IMR-90 (cell line): ENCODE measurements at regions not wholly inside any gene's neighbourhood (a gene's known extent, or its start where the extent isn't known, plus 50 kb on each side); places are given as distances from the start of the nearest gene placed in this dataset.

Source experiments
- ATAC-seq: fragments of 200-7000 bp; cut with Tn5 transposase; 2 replicates; pipeline ENCODE4 v1.9.1; 2020; ENCODE audit warnings: low read depth, mild to moderate bottlenecking, moderate library complexity
- BruUV-seq: library from RNA; stranded (reverse); fragments of 400-500 nt; replicated peaks from 2 replicates; lab custom pipeline; 2021; lab: Mats Ljungman, UMichigan
- CTCF ChIA-PET: fragments of 300-600 bp; formaldehyde crosslinking; extraction: SDS; loops from one replicate; lab custom pipeline; 2021; ENCODE audit warnings: antibody characterized with exemption; lab: Yijun Ruan, JAX
- POLR2A ChIA-PET: fragments of 300-600 bp; sonication (Branson Sonifier 250); formaldehyde crosslinking; loops from one replicate; lab custom pipeline; 2022; ENCODE audit warnings: antibody characterized with exemption; ENCODE audit not compliant: unreplicated experiment; lab: Charles Lee
- DNase-seq: peaks from one replicate; pipeline ENCODE4 v3.0.0; 2013
- H2AFZ ChIP-seq: replicated peaks from 2 replicates; pipeline ENCODE3; 2013; ENCODE audit warnings: low read length, mild to moderate bottlenecking; ENCODE audit not compliant: poor library complexity
- H2AK5ac ChIP-seq: 2 replicates; pipeline ENCODE4 v1.6.1; 2013; ENCODE audit warnings: low read depth, low read length, inconsistent platforms
- H2AK9ac ChIP-seq: replicated peaks from 2 replicates; pipeline ENCODE3; 2013; ENCODE audit warnings: mild to moderate bottlenecking, low read depth, low read length, moderate library complexity; ENCODE audit not compliant: poor library complexity
- H2BK120ac ChIP-seq: 2 replicates; pipeline ENCODE4 v1.6.1; 2013; ENCODE audit warnings: low read depth, low read length, inconsistent platforms
- H2BK15ac ChIP-seq: 3 replicates; pipeline ENCODE4 v1.6.1; 2013; ENCODE audit warnings: low read depth, low read length, inconsistent platforms
- H2BK20ac ChIP-seq: 2 replicates; pipeline ENCODE4 v1.6.1; 2013; ENCODE audit warnings: low read depth, mild to moderate bottlenecking, inconsistent platforms, low read length, moderate library complexity
- H2BK5ac ChIP-seq: 2 replicates; pipeline ENCODE4 v1.6.1; 2013; ENCODE audit warnings: mild to moderate bottlenecking, low read depth, low read length, inconsistent platforms; ENCODE audit not compliant: poor library complexity, severe bottlenecking
- H3K14ac ChIP-seq: replicated peaks from 2 replicates; pipeline ENCODE4 v1.6.1; 2013; ENCODE audit warnings: low read depth, low read length, inconsistent platforms
- H3K18ac ChIP-seq: 2 replicates; pipeline ENCODE4 v1.6.1; 2013; ENCODE audit warnings: low read depth, low read length, control low read depth
- H3K23ac ChIP-seq: 2 replicates; pipeline ENCODE4 v1.6.1; 2013; ENCODE audit warnings: low read depth, low read length, inconsistent platforms
- H3K27ac ChIP-seq: 2 replicates; pipeline ENCODE4 v1.5.1; 2013; ENCODE audit warnings: mild to moderate bottlenecking, control low read depth, low read length; ENCODE audit not compliant: insufficient read depth
- H3K27me3 ChIP-seq: 2 replicates; pipeline ENCODE4 v1.6.1; 2013; ENCODE audit warnings: low read length; ENCODE audit not compliant: control insufficient read depth, insufficient read depth
- H3K36me3 ChIP-seq: 2 replicates; pipeline ENCODE4 v1.6.1; 2013; ENCODE audit warnings: low read length, mixed read lengths; ENCODE audit not compliant: control insufficient read depth, insufficient read depth
- H3K4ac ChIP-seq: 2 replicates; pipeline ENCODE4 v1.6.1; 2013; ENCODE audit warnings: low read depth, low read length, inconsistent platforms
- H3K4me1 ChIP-seq: 2 replicates; pipeline ENCODE4 v1.6.1; 2013; ENCODE audit warnings: low read length, mixed read lengths; ENCODE audit not compliant: control insufficient read depth, insufficient read depth
- H3K4me2 ChIP-seq: 2 replicates; pipeline ENCODE4 v1.6.1; 2013; ENCODE audit warnings: low read depth, mild to moderate bottlenecking, control low read depth, low read length, moderate library complexity
- H3K4me3 ChIP-seq: 2 replicates; pipeline ENCODE4 v1.5.1; 2013; ENCODE audit warnings: low read depth, mild to moderate bottlenecking, control low read depth, low read length, moderate library complexity; ENCODE audit not compliant: insufficient read depth
- H3K56ac ChIP-seq: 2 replicates; pipeline ENCODE4 v1.6.1; 2013; ENCODE audit warnings: low read length, inconsistent platforms; ENCODE audit not compliant: insufficient read depth; ENCODE audit errors: extremely low read depth
- H3K79me1 ChIP-seq, 2 experiments: 2 replicates each; pipeline ENCODE4 v1.6.1; 2013; ENCODE audit warnings: low read length in 2 of 2, inconsistent platforms in 1 of 2, low read depth in 1 of 2
- H3K9ac ChIP-seq: 2 replicates; pipeline ENCODE4 v1.6.1; 2013; ENCODE audit warnings: low read depth, low read length, control low read depth
- H3K9me1 ChIP-seq: 2 replicates; pipeline ENCODE4 v1.6.1; 2013; ENCODE audit warnings: low read length, inconsistent platforms; ENCODE audit not compliant: insufficient read depth
- H3K9me3 ChIP-seq: 2 replicates; pipeline ENCODE4 v1.6.1; 2013; ENCODE audit warnings: low read length; ENCODE audit not compliant: control insufficient read depth, insufficient read depth
- H4K20me1 ChIP-seq: 2 replicates; pipeline ENCODE4 v1.6.1; 2013; ENCODE audit warnings: low read length, inconsistent platforms; ENCODE audit not compliant: insufficient read depth
- H4K5ac ChIP-seq: 2 replicates; pipeline ENCODE4 v1.6.1; 2013; ENCODE audit warnings: mild to moderate bottlenecking, low read depth, low read length, control low read depth
- H4K8ac ChIP-seq, 2 experiments: 2 replicates each; pipeline ENCODE4 v1.6.1; 2013; ENCODE audit warnings: low read depth in 2 of 2, low read length in 2 of 2, control low read depth in 1 of 2, inconsistent platforms in 1 of 2
- H4K91ac ChIP-seq: 2 replicates; pipeline ENCODE4 v1.6.1; 2013; ENCODE audit warnings: low read depth, low read length, inconsistent platforms; ENCODE audit not compliant: insufficient read depth
- BHLHE40 ChIP-seq: fragments of 150-350 bp; IDR thresholded peaks from 2 replicates; pipeline ENCODE4 v1.6.1; 2016; ENCODE audit warnings: mild to moderate bottlenecking, low read depth, low read length
- CEBPB ChIP-seq: IDR thresholded peaks from 2 replicates; pipeline ENCODE4 v1.6.1; 2012; ENCODE audit warnings: low read depth, low read length, improper control_type of control experiment
- CHD1 ChIP-seq: IDR thresholded peaks from 2 replicates; pipeline ENCODE4 v1.6.1; 2012; ENCODE audit warnings: low read depth, low read length, improper control_type of control experiment
- CTCF ChIP-seq: conservative IDR thresholded peaks from 2 replicates; pipeline ENCODE4 v1.5.1; 2012; ENCODE audit warnings: mild to moderate bottlenecking, low read depth, low read length, improper control_type of control experiment
- FOS ChIP-seq: fragments of 150-350 bp; IDR thresholded peaks from 2 replicates; pipeline ENCODE4 v1.6.1; 2016; ENCODE audit warnings: low read depth, low read length
- MAFK ChIP-seq: IDR thresholded peaks from 2 replicates; pipeline ENCODE4 v1.6.1; 2012; ENCODE audit warnings: low read depth, low read length, improper control_type of control experiment
- MAZ ChIP-seq: IDR thresholded peaks from 2 replicates; pipeline ENCODE4 v1.6.1; 2012; ENCODE audit warnings: low read depth, mild to moderate bottlenecking, low read length, improper control_type of control experiment, moderate library complexity, borderline replicate concordance
- MXI1 ChIP-seq: IDR thresholded peaks from 2 replicates; pipeline ENCODE4 v1.6.1; 2012; ENCODE audit warnings: low read depth, mild to moderate bottlenecking, low read length, moderate library complexity, borderline replicate concordance
- NFE2L2 ChIP-seq: fragments of 150-350 bp; IDR thresholded peaks from 2 replicates; pipeline ENCODE4 v1.6.1; 2016; ENCODE audit warnings: low read depth, mild to moderate bottlenecking, low read length
- POLR2A ChIP-seq: IDR thresholded peaks from 2 replicates; pipeline ENCODE4 v1.6.1; 2012; ENCODE audit warnings: mild to moderate bottlenecking, low read depth, low read length
- RAD21 ChIP-seq: IDR thresholded peaks from 2 replicates; pipeline ENCODE4 v1.6.1; 2012; ENCODE audit warnings: low read length, improper control_type of control experiment
- RCOR1 ChIP-seq: IDR thresholded peaks from 2 replicates; pipeline ENCODE4 v1.6.1; 2012; ENCODE audit warnings: mild to moderate bottlenecking, low read length, improper control_type of control experiment; ENCODE audit not compliant: insufficient replicate concordance
- RFX5 ChIP-seq: IDR thresholded peaks from 2 replicates; pipeline ENCODE4 v1.8.0; 2012; ENCODE audit warnings: low read depth, mild to moderate bottlenecking, low read length, moderate library complexity
- SMC3 ChIP-seq: fragments of 150-350 bp; IDR thresholded peaks from 2 replicates; pipeline ENCODE4 v1.6.1; 2016; ENCODE audit warnings: low read depth, mild to moderate bottlenecking, antibody characterized with exemption, low read length, moderate library complexity
- WGBS, 2 experiments: methylation state at CpG; one replicate each; pipeline versions ENCODE4 v1.1.5 to v1.1.7; 2013; ENCODE audit warnings: missing lambda C conversion rate in 2 of 2; ENCODE audit not compliant: insufficient read length in 1 of 2; ENCODE audit errors: extremely low coverage in 2 of 2; 5-methylcytosine and 5-hydroxymethylcytosine counted together
- dilution Hi-C: fragments of 300-500 bp; cut with HindIII; formaldehyde crosslinking; loops from one replicate; pipeline ENCODE4 v1.14.3; 2018; ENCODE audit warnings: low sequenced_read_pairs; ENCODE audit not compliant: unreplicated experiment
- in situ Hi-C: fragments of 300-500 bp; cut with MboI; formaldehyde crosslinking; loops from 3 replicates; pipeline ENCODE4 v1.14.3; 2019; ENCODE audit warnings: low sequenced_read_pairs, inconsistent platforms, mixed read lengths
- intact Hi-C: fragments of 100-400 bp; cut with micrococcal nuclease; formaldehyde crosslinking; loops from 2 replicates; pipeline ENCODE4 v1.10.0; 2022
- TF ChIP-seq, protein P1 (sequence below): fragments of 150-350 bp; IDR thresholded peaks from 2 replicates; pipeline ENCODE4 v1.6.1; 2017; ENCODE audit warnings: mild to moderate bottlenecking, antibody characterized with exemption, low read length, low read depth
- TF ChIP-seq, protein P2 (sequence below): fragments of 150-350 bp; IDR thresholded peaks from 2 replicates; pipeline ENCODE4 v1.6.1; 2016; ENCODE audit warnings: low read depth, mild to moderate bottlenecking, low read length, moderate library complexity, borderline replicate concordance

GRCh38 chr14:82755923-82756322 lies 1222.3 kb upstream of the SEL1L start:
- Histone ChIP-seq H3K27me3 (no peaks in the 10 kb centered on the region), H3K23ac (no peak overlapping the region), H3K56ac (no peak overlapping the region), H2BK120ac (no peak overlapping the region), H3K4me1 (no peaks in the 10 kb centered on the region), H4K91ac (no peak overlapping the region), H3K4me2 (no peak overlapping the region), H2BK5ac (no peak overlapping the region), H2BK20ac (no peak overlapping the region), H3K9me1 (no peaks in the 10 kb centered on the region), H2AFZ (no peak overlapping the region), H3K4me3 (no peak overlapping the region), H2AK5ac (no peak overlapping the region), H4K20me1 (no peaks in the 10 kb centered on the region), H3K14ac (no peak overlapping the region), H4K8ac (no peak overlapping the region), H3K36me3 (no peaks in the 10 kb centered on the region), H3K4ac (no peak overlapping the region), H3K79me1 (no peaks in the 10 kb centered on the region), H4K5ac (no peak overlapping the region), H2BK15ac (no peak overlapping the region), H3K27ac (no peak overlapping the region), H3K18ac (no peak overlapping the region), H3K9ac (no peak overlapping the region), H2AK9ac (no peak overlapping the region), H3K9me3 (peaks cover 5% of the 10 kb centered on the region; the same call in 1 of the 2 replicates)
- ChIA-PET POLR2A (no interaction called here), CTCF (no interaction called here)
- WGBS, 2 experiments: no CpG with 5 or more reads among the region's 1 CpG
- intact Hi-C loops (no loop called here), in situ Hi-C loops (no loop called here), dilution Hi-C loops (no loop called here)
- TF ChIP-seq MAZ (no peak), CHD1 (no peak), FOS (no peak), POLR2A (no peak), BHLHE40 (no peak), RAD21 (no peak), MAFK (no peak), RFX5 (no peak), SMC3 (no peak), MXI1 (no peak), CEBPB (no peak), NFE2L2 (no peak), RCOR1 (no peak), CTCF (no peak)
- TF ChIP-seq, protein P1, sequence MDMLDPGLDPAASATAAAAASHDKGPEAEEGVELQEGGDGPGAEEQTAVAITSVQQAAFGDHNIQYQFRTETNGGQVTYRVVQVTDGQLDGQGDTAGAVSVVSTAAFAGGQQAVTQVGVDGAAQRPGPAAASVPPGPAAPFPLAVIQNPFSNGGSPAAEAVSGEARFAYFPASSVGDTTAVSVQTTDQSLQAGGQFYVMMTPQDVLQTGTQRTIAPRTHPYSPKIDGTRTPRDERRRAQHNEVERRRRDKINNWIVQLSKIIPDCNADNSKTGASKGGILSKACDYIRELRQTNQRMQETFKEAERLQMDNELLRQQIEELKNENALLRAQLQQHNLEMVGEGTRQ: no peak
- TF ChIP-seq, protein P2, sequence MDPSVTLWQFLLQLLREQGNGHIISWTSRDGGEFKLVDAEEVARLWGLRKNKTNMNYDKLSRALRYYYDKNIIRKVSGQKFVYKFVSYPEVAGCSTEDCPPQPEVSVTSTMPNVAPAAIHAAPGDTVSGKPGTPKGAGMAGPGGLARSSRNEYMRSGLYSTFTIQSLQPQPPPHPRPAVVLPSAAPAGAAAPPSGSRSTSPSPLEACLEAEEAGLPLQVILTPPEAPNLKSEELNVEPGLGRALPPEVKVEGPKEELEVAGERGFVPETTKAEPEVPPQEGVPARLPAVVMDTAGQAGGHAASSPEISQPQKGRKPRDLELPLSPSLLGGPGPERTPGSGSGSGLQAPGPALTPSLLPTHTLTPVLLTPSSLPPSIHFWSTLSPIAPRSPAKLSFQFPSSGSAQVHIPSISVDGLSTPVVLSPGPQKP: no peak
- ATAC-seq (no peak), DNase-seq (no peak)
- BruUV-seq: no TSS peak
